ENCODE measurements at regions not wholly inside any gene's neighbourhood (a gene's known extent, or its start where the extent isn't known, plus 50 kb on each side); places are given as distances from the start of the nearest gene placed in this dataset.

GRCh38 chr9:522658-523057, 308.0 kb downstream of the DOCK8 start:
- Histone ChIP-seq H3K36me3 (ENCODE audit: insufficient read depth, low read length) (no peaks in the 10 kb centered on the region), H3K9me3 (ENCODE audit: control insufficient read depth in 1 of 2, insufficient read depth in 1 of 2, low read length in 2 of 2) (no peaks in the 10 kb centered on the region), H3K4me3 (ENCODE audit: low read length) (no peak overlapping the region), H3K27me3 (ENCODE audit: control insufficient read depth in 1 of 2, insufficient read depth in 2 of 2, low read length in 2 of 2) (no peaks in the 10 kb centered on the region), H3K4me1 (ENCODE audit: insufficient read depth, low read length) (peaks cover 14% of the 10 kb centered on the region), H3K27ac (ENCODE audit: low read depth in 1 of 2, low read length in 2 of 2) (no peak overlapping the region)
- TF ChIP-seq CTCF (IDR thresholded peaks at IDR 0.05): no peak
- H3K4me3 Mint-ChIP-seq: no peak overlapping the region
- H3K27me3 Mint-ChIP-seq: no peaks in the 10 kb centered on the region
- ATAC-seq (ENCODE audit: poor library complexity): no peak
- DNase-seq: no peak
- no peaks in the 10 kb centered on the region for H3K9me3 Mint-ChIP-seq
- intact Hi-C loops (cut with DNase I, micrococcal nuclease): no loop called here
- no peaks in the 10 kb centered on the region for H3K36me3 Mint-ChIP-seq (ENCODE audit: low read depth)
- peaks cover 15% of the 10 kb centered on the region for H3K4me1 Mint-ChIP-seq (ENCODE audit: low read depth)
- ChIA-PET POLR2A (no interaction called here), CTCF (no interaction called here)
- no peak overlapping the region for H3K27ac Mint-ChIP-seq

GRCh38 chr9:523444-523843, 308.8 kb downstream of the DOCK8 start:
- Mint-ChIP-seq H3K4me1 (ENCODE audit: low read depth) (peaks cover 9% of the 10 kb centered on the region), H3K27me3 (no peaks in the 10 kb centered on the region), H3K27ac (no peak overlapping the region), H3K4me3 (no peak overlapping the region), H3K9me3 (no peaks in the 10 kb centered on the region), H3K36me3 (ENCODE audit: low read depth) (no peaks in the 10 kb centered on the region)
- CTCF ChIA-PET: interaction anchor here (1.2 kb wide), 1 partner anchor 8 kb away, joined by 3 read pairs; no protein-coding TSS in a partner anchor
- TF ChIP-seq CTCF (IDR thresholded peaks at IDR 0.05): no peak
- Histone ChIP-seq H3K27ac (ENCODE audit: low read depth in 1 of 2, low read length in 2 of 2) (no peak overlapping the region), H3K4me1 (ENCODE audit: insufficient read depth, low read length) (peaks cover 6% of the 10 kb centered on the region), H3K9me3 (ENCODE audit: control insufficient read depth in 1 of 2, insufficient read depth in 1 of 2, low read length in 2 of 2) (no peaks in the 10 kb centered on the region), H3K36me3 (ENCODE audit: insufficient read depth, low read length) (no peaks in the 10 kb centered on the region), H3K4me3 (ENCODE audit: low read length) (no peak overlapping the region), H3K27me3 (ENCODE audit: control insufficient read depth in 1 of 2, insufficient read depth in 2 of 2, low read length in 2 of 2) (no peaks in the 10 kb centered on the region)
- DNase-seq: no peak
- ATAC-seq (ENCODE audit: poor library complexity): no peak
- intact Hi-C loops (cut with DNase I, micrococcal nuclease): no loop called here
- POLR2A ChIA-PET: no interaction called here

GRCh38 chr9:524008-524407, 309.3 kb downstream of the DOCK8 start:
- ChIA-PET CTCF (interaction anchor here (1.2 to 1.3 kb wide), 2 partner anchors 8 to 20 kb away, joined by 3 read pairs; partner anchors contain the start of gene KANK1), POLR2A (no interaction called here)
- intact Hi-C loops (cut with DNase I, micrococcal nuclease): no loop called here
- peaks cover 7% of the 10 kb centered on the region for H3K4me1 Mint-ChIP-seq (ENCODE audit: low read depth)
- no peaks in the 10 kb centered on the region for H3K9me3 Mint-ChIP-seq
- Histone ChIP-seq H3K36me3 (ENCODE audit: insufficient read depth, low read length) (no peaks in the 10 kb centered on the region), H3K4me1 (ENCODE audit: insufficient read depth, low read length) (peaks cover 2% of the 10 kb centered on the region), H3K27me3 (ENCODE audit: control insufficient read depth in 1 of 2, insufficient read depth in 2 of 2, low read length in 2 of 2) (no peaks in the 10 kb centered on the region), H3K9me3 (ENCODE audit: control insufficient read depth in 1 of 2, insufficient read depth in 1 of 2, low read length in 2 of 2) (no peaks in the 10 kb centered on the region), H3K27ac (ENCODE audit: low read depth in 1 of 2, low read length in 2 of 2) (no peak overlapping the region), H3K4me3 (ENCODE audit: low read length) (no peak overlapping the region)
- H3K27ac Mint-ChIP-seq: no peak overlapping the region
- H3K4me3 Mint-ChIP-seq: no peak overlapping the region
- no peak for TF ChIP-seq CTCF (IDR thresholded peaks at IDR 0.05)
- no peaks in the 10 kb centered on the region for H3K27me3 Mint-ChIP-seq
- ATAC-seq (ENCODE audit: poor library complexity) (no peak), DNase-seq (no peak)
- no peaks in the 10 kb centered on the region for H3K36me3 Mint-ChIP-seq (ENCODE audit: low read depth)
